Osteocyte (in vitro differentiated cells): ENCODE measurements at regions not wholly inside any gene's neighbourhood (a gene's known extent, or its start where the extent isn't known, plus 50 kb on each side); places are given as distances from the start of the nearest gene placed in this dataset.

Experiments used
- DNase-seq: peaks from one replicate; pipeline ENCODE4 v3.0.0; 2021; ENCODE audit warnings: mixed read lengths; ENCODE audit not compliant: unreplicated experiment; ENCODE audit errors: extremely low spot score
- H3K27ac Mint-ChIP-seq: one replicate; pipeline ENCODE4 v1.8.0; 2021; ENCODE audit warnings: mild to moderate bottlenecking, mixed read lengths; ENCODE audit not compliant: unreplicated experiment
- H3K27me3 Mint-ChIP-seq: one replicate; pipeline ENCODE4 v1.8.0; 2021; ENCODE audit warnings: mixed read lengths; ENCODE audit not compliant: unreplicated experiment
- H3K36me3 Mint-ChIP-seq: one replicate; pipeline ENCODE4 v1.8.0; 2021; ENCODE audit warnings: mixed read lengths; ENCODE audit not compliant: unreplicated experiment
- H3K4me1 Mint-ChIP-seq: one replicate; pipeline ENCODE4 v1.8.0; 2021; ENCODE audit warnings: mixed read lengths; ENCODE audit not compliant: unreplicated experiment
- H3K4me3 Mint-ChIP-seq: one replicate; pipeline ENCODE4 v1.8.0; 2021; ENCODE audit warnings: mild to moderate bottlenecking, moderate library complexity, mixed read lengths; ENCODE audit not compliant: unreplicated experiment
- H3K9me3 Mint-ChIP-seq: one replicate; pipeline ENCODE4 v1.8.0; 2021; ENCODE audit warnings: mixed read lengths; ENCODE audit not compliant: unreplicated experiment
- TF ChIP-seq, protein P1 (sequence below): fragments of 200-600 bp; sonication (generic); IDR thresholded peaks from 2 replicates; pipeline ENCODE4 v1.5.0; 2021; ENCODE audit warnings: antibody characterized with exemption, mild to moderate bottlenecking, moderate library complexity

DNA sequence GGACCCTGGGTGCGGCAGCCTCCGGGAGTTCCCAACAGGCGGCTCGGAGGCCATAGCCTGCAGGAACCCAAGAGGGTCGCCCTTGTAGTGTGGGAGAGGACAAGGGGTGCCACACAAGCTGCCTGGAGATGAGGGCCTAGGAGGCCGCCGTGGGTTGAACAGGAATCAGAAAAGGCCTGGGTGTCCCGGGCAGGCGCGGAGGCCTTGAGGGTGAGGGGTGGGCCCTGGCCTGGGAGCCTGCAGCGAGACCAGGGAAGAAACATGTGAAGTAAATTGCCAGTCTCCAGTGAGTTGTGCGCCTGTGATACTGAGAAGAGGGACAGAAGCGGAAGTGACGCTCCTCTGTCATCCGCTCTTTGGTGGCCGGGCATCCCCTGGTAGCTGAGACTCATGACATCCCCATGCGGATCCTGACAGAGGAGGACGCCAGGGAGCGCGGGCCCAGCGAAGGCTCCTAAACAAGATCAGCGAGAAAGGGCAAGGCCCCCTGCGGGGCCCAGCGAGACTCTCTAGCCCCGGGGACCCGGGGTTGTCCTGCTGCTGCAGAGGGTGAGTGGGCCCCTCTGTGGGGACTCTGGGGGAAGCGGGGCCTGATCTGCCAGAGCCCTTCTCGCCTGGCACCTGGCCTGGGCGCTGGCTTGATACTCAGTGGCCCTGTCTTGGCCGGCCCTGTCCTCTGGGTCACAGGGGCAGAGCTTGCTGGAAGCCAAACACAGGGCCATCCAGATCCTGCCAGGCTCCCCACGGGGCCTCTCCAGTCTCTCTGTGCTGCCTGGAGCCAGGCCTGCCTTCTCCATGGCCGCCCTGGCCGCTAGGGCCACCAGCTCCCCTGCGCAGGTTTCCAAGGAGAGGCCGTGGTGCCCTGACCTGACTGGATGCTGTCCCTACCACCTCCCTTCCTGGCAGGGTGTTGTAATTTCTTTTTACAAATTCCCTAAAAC, 788.4 kb downstream of the TLE4 start:
- no peak for DNase-seq
- peaks cover 5% of the 10 kb centered on the region for H3K9me3 Mint-ChIP-seq
- no peaks in the 10 kb centered on the region for H3K36me3 Mint-ChIP-seq
- TF ChIP-seq, protein P1, sequence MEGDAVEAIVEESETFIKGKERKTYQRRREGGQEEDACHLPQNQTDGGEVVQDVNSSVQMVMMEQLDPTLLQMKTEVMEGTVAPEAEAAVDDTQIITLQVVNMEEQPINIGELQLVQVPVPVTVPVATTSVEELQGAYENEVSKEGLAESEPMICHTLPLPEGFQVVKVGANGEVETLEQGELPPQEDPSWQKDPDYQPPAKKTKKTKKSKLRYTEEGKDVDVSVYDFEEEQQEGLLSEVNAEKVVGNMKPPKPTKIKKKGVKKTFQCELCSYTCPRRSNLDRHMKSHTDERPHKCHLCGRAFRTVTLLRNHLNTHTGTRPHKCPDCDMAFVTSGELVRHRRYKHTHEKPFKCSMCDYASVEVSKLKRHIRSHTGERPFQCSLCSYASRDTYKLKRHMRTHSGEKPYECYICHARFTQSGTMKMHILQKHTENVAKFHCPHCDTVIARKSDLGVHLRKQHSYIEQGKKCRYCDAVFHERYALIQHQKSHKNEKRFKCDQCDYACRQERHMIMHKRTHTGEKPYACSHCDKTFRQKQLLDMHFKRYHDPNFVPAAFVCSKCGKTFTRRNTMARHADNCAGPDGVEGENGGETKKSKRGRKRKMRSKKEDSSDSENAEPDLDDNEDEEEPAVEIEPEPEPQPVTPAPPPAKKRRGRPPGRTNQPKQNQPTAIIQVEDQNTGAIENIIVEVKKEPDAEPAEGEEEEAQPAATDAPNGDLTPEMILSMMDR, result no peak
- no peak overlapping the region for H3K4me3 Mint-ChIP-seq
- no peak overlapping the region for H3K27ac Mint-ChIP-seq
- H3K4me1 Mint-ChIP-seq, result no peaks in the 10 kb centered on the region
- peaks cover 3% of the 10 kb centered on the region for H3K27me3 Mint-ChIP-seq

DNA sequence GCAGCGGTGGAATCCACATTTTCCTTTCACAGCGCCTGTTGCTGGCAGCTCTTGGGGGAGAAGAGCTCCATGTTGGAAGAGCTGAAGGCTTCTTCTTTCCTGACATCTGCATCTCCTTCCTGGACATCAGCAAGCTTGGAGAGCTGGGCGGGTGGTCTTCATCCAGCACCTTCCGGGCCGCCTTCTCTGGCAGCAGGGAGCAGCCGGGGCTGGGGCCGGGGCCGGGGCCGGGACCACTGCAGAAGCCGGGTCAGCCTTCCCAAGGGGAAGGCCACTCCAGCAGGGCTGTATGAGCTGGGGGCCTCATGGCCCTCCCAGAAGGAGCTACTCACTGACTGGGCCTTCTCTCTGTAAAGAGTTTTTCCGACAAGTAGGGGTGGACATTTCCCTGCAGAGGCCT, 787.5 kb downstream of the TLE4 start:
- Mint-ChIP-seq H3K27me3 (peaks cover 3% of the 10 kb centered on the region), H3K4me3 (no peak overlapping the region), H3K27ac (no peak overlapping the region), H3K9me3 (no peaks in the 10 kb centered on the region), H3K4me1 (no peaks in the 10 kb centered on the region), H3K36me3 (no peaks in the 10 kb centered on the region)
- DNase-seq, result no peak
- TF ChIP-seq, protein P1, result no peak

DNA sequence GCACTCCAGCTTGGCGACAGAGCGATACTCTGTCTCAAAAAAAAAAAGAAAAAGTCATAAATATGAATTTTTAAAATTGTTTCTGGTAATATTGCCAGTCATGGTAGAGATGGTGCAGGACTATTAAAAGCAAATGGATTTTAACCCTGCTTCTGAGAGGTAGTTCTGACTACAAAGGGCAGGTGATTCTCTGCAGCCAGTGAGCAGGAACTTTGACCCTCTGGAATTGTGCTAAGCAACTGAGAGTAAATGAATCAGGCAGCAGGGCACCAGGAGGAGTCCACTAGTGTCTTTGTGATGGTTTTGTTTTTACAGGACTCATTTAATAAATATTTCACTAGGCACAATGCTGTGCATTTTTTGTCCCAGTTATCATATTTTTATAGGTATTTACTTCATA, 781.2 kb downstream of the TLE4 start:
- peaks cover 5% of the 10 kb centered on the region for H3K9me3 Mint-ChIP-seq
- no peaks in the 10 kb centered on the region for H3K4me1 Mint-ChIP-seq

DNA sequence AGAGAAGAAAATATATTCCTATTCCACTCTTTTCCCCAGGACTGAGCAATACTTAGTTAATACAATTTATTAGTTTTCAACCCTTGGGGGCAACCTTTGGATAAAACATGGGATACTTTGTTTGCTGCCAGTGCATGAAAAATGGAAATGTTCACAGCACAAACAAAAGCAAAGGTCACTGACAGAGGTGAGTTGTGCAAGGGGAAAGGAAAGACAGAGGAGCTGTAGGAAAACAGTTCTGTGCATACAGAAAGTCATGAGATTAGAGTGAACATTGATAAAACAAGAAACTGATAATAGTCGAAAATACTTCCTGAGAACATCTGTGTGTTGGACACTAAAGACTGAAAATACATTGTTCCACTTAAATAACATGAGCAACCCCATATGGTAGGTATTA, 779.8 kb downstream of the TLE4 start:
- TF ChIP-seq, protein P1, result no peak
- Mint-ChIP-seq H3K27ac (no peak overlapping the region), H3K4me3 (no peak overlapping the region)

More for the DNA sequence above, 781.2 kb downstream of the TLE4 start:
- Mint-ChIP-seq H3K36me3 (no peaks in the 10 kb centered on the region), H3K27me3 (no peaks in the 10 kb centered on the region), H3K4me3 (no peak overlapping the region), H3K27ac (no peak overlapping the region)
- TF ChIP-seq, protein P1, result no peak
- DNase-seq, result no peak

DNA sequence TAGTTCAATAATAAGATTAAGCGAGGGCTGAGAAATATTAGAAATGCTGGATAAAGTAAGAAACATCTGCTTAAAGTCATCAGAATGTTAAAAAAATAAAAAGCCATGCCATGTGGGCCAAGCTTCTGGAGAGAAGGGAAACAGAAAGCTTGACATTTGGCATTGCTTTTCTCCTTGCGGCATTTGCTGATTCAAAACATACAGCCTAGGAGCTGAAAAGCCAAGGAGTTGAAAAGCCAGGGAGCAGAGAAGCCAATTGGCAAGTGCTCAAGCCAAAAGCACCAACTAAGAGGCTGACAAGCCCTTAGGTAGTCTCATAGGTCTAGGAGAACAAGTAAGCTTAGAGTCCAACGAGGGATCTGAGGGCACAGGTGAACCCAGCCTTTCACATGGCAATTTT, 754.3 kb downstream of the TLE4 start:
- H3K27ac Mint-ChIP-seq, result no peak overlapping the region
- peaks cover 4% of the 10 kb centered on the region for H3K9me3 Mint-ChIP-seq
- TF ChIP-seq, protein P1, result no peak
- peaks cover 5% of the 10 kb centered on the region for H3K4me1 Mint-ChIP-seq
- no peaks in the 10 kb centered on the region for H3K27me3 Mint-ChIP-seq
- no peak overlapping the region for H3K4me3 Mint-ChIP-seq
- DNase-seq, result no peak
- no peaks in the 10 kb centered on the region for H3K36me3 Mint-ChIP-seq

More for the DNA sequence above, 779.8 kb downstream of the TLE4 start:
- no peak for DNase-seq
- Mint-ChIP-seq H3K27me3 (no peaks in the 10 kb centered on the region), H3K9me3 (peaks cover 5% of the 10 kb centered on the region), H3K4me1 (no peaks in the 10 kb centered on the region), H3K36me3 (no peaks in the 10 kb centered on the region)
